Right lobe of liver (tissue), 6 donors: ENCODE measurements at regions not wholly inside any gene's neighbourhood (a gene's known extent, or its start where the extent isn't known, plus 50 kb on each side); places are given as distances from the start of the nearest gene placed in this dataset.
"Not testable (repeated sequence)": the region's sequence is repeated elsewhere in the genome, so short reads cannot be mapped to it uniquely, and the experiment has no call there.

Source experiments
- ATAC-seq, 4 donors: fragments of 200-7000 bp; cut with Tn5 transposase; one replicate each; pipeline ENCODE4 v1.9.1; 2020; ENCODE audit warnings: mild to moderate bottlenecking in 4 of 4, moderate library complexity in 4 of 4
- DNase-seq, 3 donors: peaks; one replicate each; pipeline ENCODE4 v3.0.0-alpha.2; 2020
- H3K27ac ChIP-seq, 3 donors: fragments of 200-600 bp; one replicate each; pipeline ENCODE4 v1.8.0; 2022
- H3K27me3 ChIP-seq, 2 donors: fragments of 200-600 bp; one replicate each; pipeline ENCODE4 v1.8.0; 2022
- H3K36me3 ChIP-seq, 4 donors: fragments of 200-600 bp; sonication (generic) in 1 of 4; one replicate each; pipeline versions ENCODE4 v1.5.1 to v1.8.0; 2017 to 2022; ENCODE audit warnings: control low read depth in 1 of 4
- H3K4me1 ChIP-seq, 4 donors: fragments of 200-600 bp; sonication (generic) in 1 of 4; one replicate each; pipeline versions ENCODE4 v1.5.1 to v1.8.0; 2017 to 2022; ENCODE audit warnings: control low read depth in 1 of 4
- H3K4me3 ChIP-seq, 3 donors: fragments of 200-600 bp; one replicate each; pipeline ENCODE4 v1.8.0; 2022
- H3K9me3 ChIP-seq, 4 donors: fragments of 200-600 bp; sonication (generic) in 1 of 4; one replicate each; pipeline versions ENCODE4 v1.5.1 to v1.8.0; 2017 to 2022; ENCODE audit warnings: control low read depth in 1 of 4
- CTCF ChIP-seq, 4 donors: fragments of 200-600 bp in 3 of 4; fragments of 450-650 bp in 1 of 4; IDR thresholded peaks; one replicate each; pipeline versions ENCODE4 v1.5.1 to v1.8.0; 2016 to 2022; ENCODE audit warnings: antibody characterized with exemption in 4 of 4, mild to moderate bottlenecking in 2 of 4
- POLR2A ChIP-seq: fragments of 450-650 bp; IDR thresholded peaks from one replicate; pipeline ENCODE4 v1.6.1; 2017; ENCODE audit warnings: antibody characterized with exemption, mild to moderate bottlenecking
- WGBS: methylation state at CpG from one replicate; pipeline ENCODE4 v1.1.6; 2018; ENCODE audit warnings: low coverage, low lambda C conversion rate; ENCODE audit not compliant: insufficient coverage; ENCODE audit errors: missing lambda C conversion rate; 5-methylcytosine and 5-hydroxymethylcytosine counted together
- intact Hi-C, 2 donors: fragments of 100-400 bp; cut with DNase I; formaldehyde crosslinking; loops; one replicate each; pipeline versions ENCODE4 v1.11.2 to v1.14.1; 2022
- donor health status: DM: no; HTN: yes; CAD: no.
- donor health status: DM: no; HTN: no; CAD: no.
- donor health status: DM: no; HTN: no; CAD: no.
- donor health status: DM: no; HTN: yes; CAD: no.
- donor health status: DM: no; HTN: yes; CAD: no.

- Histone ChIP-seq H3K4me1 (no peaks in the 10 kb centered on the region), H3K27me3 (no peaks in the 10 kb centered on the region), H3K9me3 (no peaks in the 10 kb centered on the region), H3K4me3 (no peak overlapping the region), H3K36me3 (no peaks in the 10 kb centered on the region), H3K27ac (no peak overlapping the region)
- intact Hi-C loops, result no loop called here
- no peak for ATAC-seq
- TF ChIP-seq CTCF (IDR thresholded peaks at IDR 0.05) (no peak), POLR2A (no peak)
- no peak for DNase-seq
- 45% methylated on average over 11 of the region's 11 CpGs for WGBS
Measured at GRCh38 chr12:18824287-18824686, 86.4 kb downstream of the CAPZA3 start.

- WGBS, result 85% methylated on average over 2 of the region's 2 CpGs
- no peak for TF ChIP-seq CTCF (IDR thresholded peaks at IDR 0.05)
- TF ChIP-seq POLR2A, result no peak
- intact Hi-C loops, result no loop called here
- H3K27me3 ChIP-seq, result no peaks in the 10 kb centered on the region
- no peak for ATAC-seq
- H3K27ac ChIP-seq, result no peak overlapping the region
- no peaks in the 10 kb centered on the region for H3K9me3 ChIP-seq
- DNase-seq, result no peak
- no peaks in the 10 kb centered on the region for H3K4me1 ChIP-seq
- no peak overlapping the region for H3K4me3 ChIP-seq
- H3K36me3 ChIP-seq, result no peaks in the 10 kb centered on the region
Measured at GRCh38 chr12:18825138-18825537, 87.2 kb downstream of the CAPZA3 start.

- H3K4me1 ChIP-seq, result no peaks in the 10 kb centered on the region
- intact Hi-C loops, result no loop called here
- no peaks in the 10 kb centered on the region for H3K27me3 ChIP-seq
- H3K9me3 ChIP-seq, result no peaks in the 10 kb centered on the region
- no peak overlapping the region for H3K4me3 ChIP-seq
- WGBS, result 61% methylated on average over 2 of the region's 2 CpGs
- no peak for TF ChIP-seq CTCF (IDR thresholded peaks at IDR 0.05)
- no peak for TF ChIP-seq POLR2A
- DNase-seq, result no peak
- H3K36me3 ChIP-seq, result no peaks in the 10 kb centered on the region
- ATAC-seq, result no peak
- H3K27ac ChIP-seq, result no peak overlapping the region
Measured at GRCh38 chr12:18827913-18828312, 90.0 kb downstream of the CAPZA3 start.

- Histone ChIP-seq H3K27ac (no peak overlapping the region), H3K9me3 (no peaks in the 10 kb centered on the region), H3K4me1 (no peaks in the 10 kb centered on the region), H3K36me3 (no peaks in the 10 kb centered on the region), H3K4me3 (no peak overlapping the region), H3K27me3 (no peaks in the 10 kb centered on the region)
- DNase-seq (no peak), ATAC-seq (no peak)
- intact Hi-C loops, result no loop called here
- TF ChIP-seq CTCF (IDR thresholded peaks at IDR 0.05) (no peak), POLR2A (no peak)
Measured at GRCh38 chr12:18828483-18828882, 90.6 kb downstream of the CAPZA3 start.

GRCh38 chr12:18828987-18829386 is 91.1 kb downstream of the CAPZA3 start:
- Histone ChIP-seq H3K27me3 (no peaks in the 10 kb centered on the region), H3K4me3 (no peak overlapping the region), H3K36me3 (no peaks in the 10 kb centered on the region), H3K9me3 (no peaks in the 10 kb centered on the region), H3K4me1 (no peaks in the 10 kb centered on the region), H3K27ac (no peak overlapping the region)
- no peak for DNase-seq
- TF ChIP-seq CTCF (IDR thresholded peaks at IDR 0.05) (no peak), POLR2A (no peak)
- ATAC-seq, result no peak
- intact Hi-C loops, result no loop called here

- DNase-seq, H3K27me3 ChIP-seq, H3K9me3 ChIP-seq, H3K4me3 ChIP-seq, intact Hi-C loops, ATAC-seq, H3K4me1 ChIP-seq, H3K36me3 ChIP-seq, H3K27ac ChIP-seq: not testable (repeated sequence)
- 25% methylated on average over 2 of the region's 2 CpGs for WGBS
Measured at GRCh38 chr12:18832932-18833331, 95.0 kb downstream of the CAPZA3 start.
